ENCODE measurements at regions not wholly inside any gene's neighbourhood (a gene's known extent, or its start where the extent isn't known, plus 50 kb on each side); places are given as distances from the start of the nearest gene placed in this dataset.
"Not testable (repeated sequence)": the region's sequence is repeated elsewhere in the genome, so short reads cannot be mapped to it uniquely, and the experiment has no call there.

GRCh38 chr3:67145738-67146137 is 147.6 kb downstream of the KBTBD8 start:
- no peak for DNase-seq (ENCODE audit: low read depth in 2 of 2, low spot score in 1 of 2)

GRCh38 chr3:67154429-67154828 is 156.3 kb downstream of the KBTBD8 start:
- DNase-seq (ENCODE audit: low read depth in 2 of 2, low spot score in 1 of 2) = no peak

GRCh38 chr3:67167481-67167880 is 169.4 kb downstream of the KBTBD8 start:
- no peak for DNase-seq (ENCODE audit: low read depth in 2 of 2, low spot score in 1 of 2)

GRCh38 chr3:67171841-67172240 is 173.7 kb downstream of the KBTBD8 start:
- no peak for DNase-seq (ENCODE audit: low read depth in 2 of 2, low spot score in 1 of 2)

GRCh38 chr3:67173130-67173529 is 175.0 kb downstream of the KBTBD8 start:
- DNase-seq (ENCODE audit: low read depth in 2 of 2, low spot score in 1 of 2) = not testable (repeated sequence)

- DNase-seq (ENCODE audit: low read depth in 2 of 2, low spot score in 1 of 2) = no peak
These were observed 178.3 kb downstream of the KBTBD8 start for GRCh38 chr3:67176396-67176795.

GRCh38 chr3:67192466-67192865 is 194.4 kb downstream of the KBTBD8 start:
- DNase-seq (ENCODE audit: low read depth in 2 of 2, low spot score in 1 of 2) = no peak

- no peak for DNase-seq (ENCODE audit: low read depth in 2 of 2, low spot score in 1 of 2)
These were observed 198.6 kb downstream of the KBTBD8 start for GRCh38 chr3:67196677-67197076.

GRCh38 chr3:67198374-67198773 is 200.3 kb downstream of the KBTBD8 start:
- no peak for DNase-seq (ENCODE audit: low read depth in 2 of 2, low spot score in 1 of 2)

GRCh38 chr3:67200618-67201017 is 202.5 kb downstream of the KBTBD8 start:
- DNase-seq (ENCODE audit: low read depth in 2 of 2, low spot score in 1 of 2) = no peak

- DNase-seq (ENCODE audit: low read depth in 2 of 2, low spot score in 1 of 2) = no peak
These were observed 202.9 kb downstream of the KBTBD8 start for GRCh38 chr3:67201026-67201425.

GRCh38 chr3:67202053-67202452 is 203.9 kb downstream of the KBTBD8 start:
- no peak for DNase-seq (ENCODE audit: low read depth in 2 of 2, low spot score in 1 of 2)

- no peak for DNase-seq (ENCODE audit: low read depth in 2 of 2, low spot score in 1 of 2)
These were observed 206.8 kb downstream of the KBTBD8 start for GRCh38 chr3:67204951-67205350.

GRCh38 chr3:67215690-67216089 is 217.6 kb downstream of the KBTBD8 start:
- no peak for DNase-seq (ENCODE audit: low read depth in 2 of 2, low spot score in 1 of 2)

GRCh38 chr3:67227030-67227429 is 228.9 kb downstream of the KBTBD8 start:
- no peak for DNase-seq (ENCODE audit: low read depth in 2 of 2, low spot score in 1 of 2)

- DNase-seq (ENCODE audit: low read depth in 2 of 2, low spot score in 1 of 2) = no peak
These were observed 230.0 kb downstream of the KBTBD8 start for GRCh38 chr3:67228136-67228535.

GRCh38 chr3:67232642-67233041 is 234.5 kb downstream of the KBTBD8 start:
- no peak for DNase-seq (ENCODE audit: low read depth in 2 of 2, low spot score in 1 of 2)

GRCh38 chr3:67239353-67239752 is 241.2 kb downstream of the KBTBD8 start:
- DNase-seq (ENCODE audit: low read depth in 2 of 2, low spot score in 1 of 2) = no peak

- DNase-seq (ENCODE audit: low read depth in 2 of 2, low spot score in 1 of 2) = no peak
These were observed 243.0 kb downstream of the KBTBD8 start for GRCh38 chr3:67241084-67241483.

- no peak for DNase-seq (ENCODE audit: low read depth in 2 of 2, low spot score in 1 of 2)
These were observed 246.0 kb downstream of the KBTBD8 start for GRCh38 chr3:67244130-67244529.

GRCh38 chr3:67245545-67245944 is 247.4 kb downstream of the KBTBD8 start:
- no peak for DNase-seq (ENCODE audit: low read depth in 2 of 2, low spot score in 1 of 2)

- DNase-seq (ENCODE audit: low read depth in 2 of 2, low spot score in 1 of 2) = no peak
These were observed 250.6 kb downstream of the KBTBD8 start for GRCh38 chr3:67248726-67249125.

GRCh38 chr3:67252906-67253305 is 254.8 kb downstream of the KBTBD8 start:
- DNase-seq (ENCODE audit: low read depth in 2 of 2, low spot score in 1 of 2) = not testable (repeated sequence)

GRCh38 chr3:67278015-67278618 is 280.0 kb downstream of the KBTBD8 start:
- no peak for DNase-seq (ENCODE audit: low read depth in 2 of 2, low spot score in 1 of 2)

Measured in stimulated activated CD8-positive, alpha-beta memory T cell treated with anti-CD3 and anti-CD28 coated beads, Interleukin-4, amount 100 ng/mL, for 4 hours (primary cell).